Endothelial cell of umbilical vein (primary cell): ENCODE measurements at regions not wholly inside any gene's neighbourhood (a gene's known extent, or its start where the extent isn't known, plus 50 kb on each side); places are given as distances from the start of the nearest gene placed in this dataset.

ENCODE experiments used
- EZH2 ChIP-seq: IDR thresholded peaks from 2 replicates; pipeline ENCODE4 v1.6.1; 2012; ENCODE audit warnings: borderline replicate concordance, low read depth, mild to moderate bottlenecking, moderate library complexity, low read length, inconsistent platforms; ENCODE audit not compliant: severe bottlenecking
- FOS ChIP-seq: IDR thresholded peaks from 2 replicates; pipeline ENCODE4 v1.6.1; 2011; ENCODE audit warnings: mild to moderate bottlenecking, low read length, moderate library complexity, borderline replicate concordance; ENCODE audit not compliant: insufficient read depth
- GATA2 ChIP-seq: IDR thresholded peaks from 2 replicates; pipeline ENCODE4 v1.7.0; 2011; ENCODE audit warnings: low read depth, mild to moderate bottlenecking, moderate library complexity, mixed read lengths, low read length; ENCODE audit not compliant: insufficient read length, insufficient read depth
- MYC ChIP-seq: IDR thresholded peaks from one replicate; pipeline ENCODE4 v1.6.1; 2011; ENCODE audit warnings: mild to moderate bottlenecking, low read depth, low read length
- POLR2A ChIP-seq: IDR thresholded peaks from 2 replicates; pipeline ENCODE4 v1.6.1; 2012; ENCODE audit warnings: low read depth, mild to moderate bottlenecking, control low read depth, low read length
- POLR2AphosphoS5 ChIP-seq: IDR thresholded peaks from 2 replicates; pipeline ENCODE4 v1.6.1; 2012; ENCODE audit warnings: low read depth, mild to moderate bottlenecking, control low read depth, low read length, moderate library complexity; ENCODE audit not compliant: insufficient read depth
- TF ChIP-seq, protein P1 (sequence below), 2 donors: IDR thresholded peaks; 1 replicate in 1 of 2; 2 replicates in 1 of 2; pipeline ENCODE4 v1.5.1; 2011; ENCODE audit warnings: low read length in 2 of 2, mild to moderate bottlenecking in 2 of 2, moderate library complexity in 2 of 2, control low read depth in 1 of 2, inconsistent platforms in 1 of 2, low read depth in 1 of 2; ENCODE audit not compliant: insufficient read depth in 1 of 2; ENCODE audit errors: extremely low read depth in 1 of 2
- TF ChIP-seq, protein P2 (sequence below): IDR thresholded peaks from 2 replicates; pipeline ENCODE4 v1.6.1; 2011; ENCODE audit not compliant: insufficient read depth, insufficient read length

DNA sequence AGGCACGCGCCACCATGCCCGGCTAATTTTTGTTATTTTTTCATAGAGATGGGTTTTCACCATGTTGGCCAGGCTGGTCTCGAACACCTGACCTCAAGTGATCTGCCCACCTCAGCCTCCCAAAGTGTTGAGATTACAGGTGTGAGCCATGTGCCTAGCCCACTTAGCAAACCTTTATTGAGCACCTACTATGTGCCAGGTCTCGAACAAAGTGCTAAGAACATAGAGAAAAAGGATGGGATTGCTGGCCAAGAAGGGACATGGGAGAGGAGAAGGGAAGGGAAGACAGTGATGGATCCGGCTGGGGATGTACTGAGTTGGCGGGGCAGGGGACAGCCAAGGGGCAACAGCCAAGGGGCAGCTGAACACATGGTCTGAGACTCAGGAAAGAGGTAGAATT is 55.6 kb upstream of the RPL11 start:
- TF ChIP-seq, protein P1, sequence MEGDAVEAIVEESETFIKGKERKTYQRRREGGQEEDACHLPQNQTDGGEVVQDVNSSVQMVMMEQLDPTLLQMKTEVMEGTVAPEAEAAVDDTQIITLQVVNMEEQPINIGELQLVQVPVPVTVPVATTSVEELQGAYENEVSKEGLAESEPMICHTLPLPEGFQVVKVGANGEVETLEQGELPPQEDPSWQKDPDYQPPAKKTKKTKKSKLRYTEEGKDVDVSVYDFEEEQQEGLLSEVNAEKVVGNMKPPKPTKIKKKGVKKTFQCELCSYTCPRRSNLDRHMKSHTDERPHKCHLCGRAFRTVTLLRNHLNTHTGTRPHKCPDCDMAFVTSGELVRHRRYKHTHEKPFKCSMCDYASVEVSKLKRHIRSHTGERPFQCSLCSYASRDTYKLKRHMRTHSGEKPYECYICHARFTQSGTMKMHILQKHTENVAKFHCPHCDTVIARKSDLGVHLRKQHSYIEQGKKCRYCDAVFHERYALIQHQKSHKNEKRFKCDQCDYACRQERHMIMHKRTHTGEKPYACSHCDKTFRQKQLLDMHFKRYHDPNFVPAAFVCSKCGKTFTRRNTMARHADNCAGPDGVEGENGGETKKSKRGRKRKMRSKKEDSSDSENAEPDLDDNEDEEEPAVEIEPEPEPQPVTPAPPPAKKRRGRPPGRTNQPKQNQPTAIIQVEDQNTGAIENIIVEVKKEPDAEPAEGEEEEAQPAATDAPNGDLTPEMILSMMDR (IDR thresholded peaks at IDR 0.05; ENCODE audit: extremely low read depth in 1 of 2, insufficient read depth in 1 of 2, low read depth in 1 of 2, low read length in 2 of 2), result no peak
- TF ChIP-seq GATA2 (no peak), FOS (no peak), POLR2A (no peak), MYC (no peak), EZH2 (no peak), POLR2AphosphoS5 (no peak)
- TF ChIP-seq, protein P2, sequence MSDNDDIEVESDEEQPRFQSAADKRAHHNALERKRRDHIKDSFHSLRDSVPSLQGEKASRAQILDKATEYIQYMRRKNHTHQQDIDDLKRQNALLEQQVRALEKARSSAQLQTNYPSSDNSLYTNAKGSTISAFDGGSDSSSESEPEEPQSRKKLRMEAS, result no peak
